HG03095 (cell line): ENCODE measurements at regions not wholly inside any gene's neighbourhood (a gene's known extent, or its start where the extent isn't known, plus 50 kb on each side); places are given as distances from the start of the nearest gene placed in this dataset.

Experiments used
- ATAC-seq: cut with Tn5 transposase; IDR thresholded peaks from one replicate; pipeline ENCODE4 v1.9.1; 2021; ENCODE audit warnings: moderate library complexity; ENCODE audit not compliant: unreplicated experiment

GRCh38 chr2:6495466-6495865 is 370.2 kb downstream of the CMPK2 start:
- ATAC-seq: no peak

- ATAC-seq: no peak
Observed at GRCh38 chr2:6496376-6496775, 369.3 kb downstream of the CMPK2 start.

- no peak for ATAC-seq
Observed at GRCh38 chr2:6497048-6497447, 368.7 kb downstream of the CMPK2 start.

GRCh38 chr2:6498841-6499240 is 366.9 kb downstream of the CMPK2 start:
- no peak for ATAC-seq

- no peak for ATAC-seq
Observed at GRCh38 chr2:6499691-6500090, 366.0 kb downstream of the CMPK2 start.

- no peak for ATAC-seq
Observed at GRCh38 chr2:6506361-6506794, 359.3 kb downstream of the CMPK2 start.

- no peak for ATAC-seq
Observed at GRCh38 chr2:6506859-6507258, 358.8 kb downstream of the CMPK2 start.

- no peak for ATAC-seq
Observed at GRCh38 chr2:6510532-6510931, 355.2 kb downstream of the CMPK2 start.

- ATAC-seq: no peak
Observed at GRCh38 chr2:6512589-6512988, 353.1 kb downstream of the CMPK2 start.

- ATAC-seq: no peak
Observed at GRCh38 chr2:6516674-6517073, 349.0 kb downstream of the CMPK2 start.

GRCh38 chr2:6518361-6518760 is 347.3 kb downstream of the CMPK2 start:
- ATAC-seq: no peak

- ATAC-seq: no peak
Observed at GRCh38 chr2:6523476-6523875, 342.2 kb downstream of the CMPK2 start.

GRCh38 chr2:6524691-6525474 is 340.8 kb downstream of the CMPK2 start:
- no peak for ATAC-seq

- no peak for ATAC-seq
Observed at GRCh38 chr2:6525475-6525964, 340.2 kb downstream of the CMPK2 start.

- ATAC-seq: no peak
Observed at GRCh38 chr2:6526093-6526824, 339.4 kb downstream of the CMPK2 start.

- no peak for ATAC-seq
Observed at GRCh38 chr2:6531304-6531703, 334.4 kb downstream of the CMPK2 start.

- no peak for ATAC-seq
Observed at GRCh38 chr2:6535572-6535971, 330.1 kb downstream of the CMPK2 start.

GRCh38 chr2:6538607-6539006 is 327.1 kb downstream of the CMPK2 start:
- no peak for ATAC-seq

- ATAC-seq: no peak
Observed at GRCh38 chr2:6545336-6545735, 320.4 kb downstream of the CMPK2 start.

GRCh38 chr2:6545795-6546194 is 319.9 kb downstream of the CMPK2 start:
- no peak for ATAC-seq

- ATAC-seq: no peak
Observed at GRCh38 chr2:6554466-6554865, 311.2 kb downstream of the CMPK2 start.

GRCh38 chr2:6556755-6557154 is 309.0 kb downstream of the CMPK2 start:
- ATAC-seq: no peak
